Panc1 (cell line): ENCODE measurements at regions not wholly inside any gene's neighbourhood (a gene's known extent, or its start where the extent isn't known, plus 50 kb on each side); places are given as distances from the start of the nearest gene placed in this dataset.

Source experiments
- POLR2AphosphoS5 ChIP-seq: IDR thresholded peaks from 2 replicates; pipeline ENCODE4 v1.6.1; 2012; ENCODE audit warnings: mild to moderate bottlenecking, low read depth, low read length, moderate library complexity
- TCF7L2 ChIP-seq: IDR thresholded peaks from 2 replicates; pipeline ENCODE4 v1.6.1; 2011; ENCODE audit warnings: mild to moderate bottlenecking, low read depth, low read length, inconsistent platforms
- TF ChIP-seq, protein P1 (sequence below): fragments of 450-650 bp; IDR thresholded peaks from 2 replicates; pipeline ENCODE4 v1.5.1; 2017; ENCODE audit warnings: mild to moderate bottlenecking

DNA sequence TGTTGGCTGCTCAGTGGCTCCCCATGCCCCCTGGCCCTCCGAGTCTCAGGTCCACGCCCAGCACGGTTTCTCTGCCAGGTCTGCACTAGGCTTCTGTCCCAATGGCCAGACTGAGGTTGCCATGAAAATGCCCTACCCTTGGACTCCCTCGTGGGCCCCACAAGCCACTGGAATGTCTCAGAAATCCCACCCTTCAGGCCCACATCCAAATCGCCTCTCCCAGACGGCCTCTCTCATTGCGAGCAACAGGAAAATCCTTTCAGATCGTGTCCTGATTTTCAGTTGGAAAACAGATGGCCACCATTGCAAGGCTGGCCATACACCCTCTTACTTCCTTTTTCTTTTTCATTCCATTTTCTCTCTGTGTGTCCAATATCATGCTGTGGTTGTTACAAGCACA is 77.3 kb downstream of the IRF2BPL start:
- TF ChIP-seq, protein P1, sequence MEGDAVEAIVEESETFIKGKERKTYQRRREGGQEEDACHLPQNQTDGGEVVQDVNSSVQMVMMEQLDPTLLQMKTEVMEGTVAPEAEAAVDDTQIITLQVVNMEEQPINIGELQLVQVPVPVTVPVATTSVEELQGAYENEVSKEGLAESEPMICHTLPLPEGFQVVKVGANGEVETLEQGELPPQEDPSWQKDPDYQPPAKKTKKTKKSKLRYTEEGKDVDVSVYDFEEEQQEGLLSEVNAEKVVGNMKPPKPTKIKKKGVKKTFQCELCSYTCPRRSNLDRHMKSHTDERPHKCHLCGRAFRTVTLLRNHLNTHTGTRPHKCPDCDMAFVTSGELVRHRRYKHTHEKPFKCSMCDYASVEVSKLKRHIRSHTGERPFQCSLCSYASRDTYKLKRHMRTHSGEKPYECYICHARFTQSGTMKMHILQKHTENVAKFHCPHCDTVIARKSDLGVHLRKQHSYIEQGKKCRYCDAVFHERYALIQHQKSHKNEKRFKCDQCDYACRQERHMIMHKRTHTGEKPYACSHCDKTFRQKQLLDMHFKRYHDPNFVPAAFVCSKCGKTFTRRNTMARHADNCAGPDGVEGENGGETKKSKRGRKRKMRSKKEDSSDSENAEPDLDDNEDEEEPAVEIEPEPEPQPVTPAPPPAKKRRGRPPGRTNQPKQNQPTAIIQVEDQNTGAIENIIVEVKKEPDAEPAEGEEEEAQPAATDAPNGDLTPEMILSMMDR, result no peak
- TF ChIP-seq POLR2AphosphoS5 (no peak), TCF7L2 (no peak)
